ENCODE measurements at regions not wholly inside any gene's neighbourhood (a gene's known extent, or its start where the extent isn't known, plus 50 kb on each side); places are given as distances from the start of the nearest gene placed in this dataset.
"Not testable (repeated sequence)": the region's sequence is repeated elsewhere in the genome, so short reads cannot be mapped to it uniquely, and the experiment has no call there.

DNA sequence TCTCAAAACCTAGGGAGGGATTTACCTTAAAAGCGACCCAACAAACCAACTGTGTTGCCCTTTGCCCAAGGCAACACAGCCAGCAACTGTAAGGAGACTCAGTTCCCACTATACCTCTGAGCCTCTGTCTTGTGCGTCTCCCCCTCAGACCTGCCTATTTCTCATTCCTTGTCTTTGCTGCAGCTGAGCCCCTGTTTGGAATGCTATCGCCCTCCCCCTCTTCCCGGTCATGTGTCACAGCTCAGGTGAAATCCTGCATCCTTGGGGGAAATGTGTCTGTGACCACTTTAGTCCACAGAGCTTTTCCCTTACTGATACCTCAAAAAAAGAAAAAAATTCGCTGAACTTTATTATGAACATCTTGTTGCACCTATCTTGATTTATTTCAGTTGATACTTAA lies 52.0 kb upstream of the LRIG1 start:
- H3K9me3 ChIP-seq = no peaks in the 10 kb centered on the region
- no peaks in the 10 kb centered on the region for H3K27me3 ChIP-seq
- no peak overlapping the region for H3K4me3 ChIP-seq
- no peak overlapping the region for H3K27ac ChIP-seq
- intact Hi-C loops (cut with DNase I) = no loop called here
- H3K4me1 ChIP-seq = no peaks in the 10 kb centered on the region
- TF ChIP-seq POLR2AphosphoS5 (IDR thresholded peaks at IDR 0.05; ENCODE audit: insufficient read depth in 1 of 2, low read depth in 1 of 2) (no peak), POLR2A (IDR thresholded peaks at IDR 0.05) (no peak)
- TF ChIP-seq, protein P1, sequence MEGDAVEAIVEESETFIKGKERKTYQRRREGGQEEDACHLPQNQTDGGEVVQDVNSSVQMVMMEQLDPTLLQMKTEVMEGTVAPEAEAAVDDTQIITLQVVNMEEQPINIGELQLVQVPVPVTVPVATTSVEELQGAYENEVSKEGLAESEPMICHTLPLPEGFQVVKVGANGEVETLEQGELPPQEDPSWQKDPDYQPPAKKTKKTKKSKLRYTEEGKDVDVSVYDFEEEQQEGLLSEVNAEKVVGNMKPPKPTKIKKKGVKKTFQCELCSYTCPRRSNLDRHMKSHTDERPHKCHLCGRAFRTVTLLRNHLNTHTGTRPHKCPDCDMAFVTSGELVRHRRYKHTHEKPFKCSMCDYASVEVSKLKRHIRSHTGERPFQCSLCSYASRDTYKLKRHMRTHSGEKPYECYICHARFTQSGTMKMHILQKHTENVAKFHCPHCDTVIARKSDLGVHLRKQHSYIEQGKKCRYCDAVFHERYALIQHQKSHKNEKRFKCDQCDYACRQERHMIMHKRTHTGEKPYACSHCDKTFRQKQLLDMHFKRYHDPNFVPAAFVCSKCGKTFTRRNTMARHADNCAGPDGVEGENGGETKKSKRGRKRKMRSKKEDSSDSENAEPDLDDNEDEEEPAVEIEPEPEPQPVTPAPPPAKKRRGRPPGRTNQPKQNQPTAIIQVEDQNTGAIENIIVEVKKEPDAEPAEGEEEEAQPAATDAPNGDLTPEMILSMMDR (IDR thresholded peaks at IDR 0.05) = no peak
- DNase-seq (ENCODE audit: extremely low spot score in 2 of 2) = no peak
- no peaks in the 10 kb centered on the region for H3K36me3 ChIP-seq

DNA sequence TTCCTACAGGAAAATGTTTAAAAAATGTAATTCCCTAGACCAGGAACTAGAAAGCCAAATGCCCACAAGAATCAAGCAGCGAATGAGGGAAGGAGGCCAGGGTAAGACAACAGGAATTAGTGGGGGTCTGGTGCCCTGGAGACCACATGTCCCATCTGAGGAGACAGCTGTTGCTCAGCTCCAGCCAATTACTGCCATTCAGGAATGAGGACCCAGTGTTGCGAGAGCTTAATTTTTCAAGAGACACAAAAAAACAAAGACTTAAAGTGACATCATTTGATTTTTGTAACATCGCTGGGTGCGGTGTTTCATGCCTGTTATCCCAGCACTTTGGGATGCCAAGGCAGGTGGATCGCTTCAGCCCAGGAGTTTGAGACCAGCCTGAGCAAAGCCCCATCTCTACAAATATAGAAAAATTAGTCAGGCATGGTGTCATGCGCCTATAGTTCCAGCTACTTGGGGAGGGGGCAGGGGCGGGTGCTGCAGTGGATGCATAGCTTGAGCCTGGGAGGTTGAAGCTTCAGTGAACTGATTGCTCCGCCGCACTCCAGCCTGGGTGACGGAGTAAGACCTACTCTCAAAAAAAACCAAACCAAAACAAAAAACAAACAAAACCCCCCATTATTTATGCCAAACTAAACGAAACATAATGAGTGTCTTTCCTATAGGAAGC lies 52.8 kb upstream of the LRIG1 start:
- no peaks in the 10 kb centered on the region for H3K27me3 ChIP-seq
- H3K27ac ChIP-seq = no peak overlapping the region
- H3K36me3 ChIP-seq = no peaks in the 10 kb centered on the region
- H3K9me3 ChIP-seq = no peaks in the 10 kb centered on the region
- DNase-seq (ENCODE audit: extremely low spot score in 2 of 2) = no peak
- intact Hi-C loops (cut with DNase I) = no loop called here
- no peak overlapping the region for H3K4me3 ChIP-seq
- no peaks in the 10 kb centered on the region for H3K4me1 ChIP-seq
- TF ChIP-seq, protein P1 (IDR thresholded peaks at IDR 0.05) = no peak
- TF ChIP-seq POLR2AphosphoS5 (IDR thresholded peaks at IDR 0.05; ENCODE audit: insufficient read depth in 1 of 2, low read depth in 1 of 2) (no peak), POLR2A (IDR thresholded peaks at IDR 0.05) (no peak)

DNA sequence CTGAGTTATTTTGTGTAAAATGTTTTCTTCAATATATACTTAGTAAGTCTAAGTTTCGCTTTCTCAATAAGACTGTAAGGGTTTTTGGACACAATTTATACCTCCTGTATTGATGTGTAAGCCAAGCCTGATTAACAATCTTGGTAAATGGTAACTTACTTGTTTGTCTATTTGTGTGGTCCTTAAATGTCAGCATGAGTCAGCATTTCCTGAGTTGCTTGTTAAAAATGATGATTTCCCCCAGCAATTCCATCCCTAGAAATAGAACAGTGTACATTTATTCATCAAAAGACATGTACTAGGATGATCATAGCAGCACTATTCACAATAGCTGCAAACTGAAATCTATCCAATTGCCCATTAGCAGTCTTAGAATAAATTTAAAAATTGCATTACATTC lies 53.4 kb upstream of the LRIG1 start:
- no peak for DNase-seq (ENCODE audit: extremely low spot score in 2 of 2)
- Histone ChIP-seq H3K36me3 (no peaks in the 10 kb centered on the region), H3K27me3 (no peaks in the 10 kb centered on the region), H3K9me3 (no peaks in the 10 kb centered on the region), H3K4me3 (no peak overlapping the region), H3K27ac (no peak overlapping the region), H3K4me1 (no peaks in the 10 kb centered on the region)
- TF ChIP-seq POLR2A (IDR thresholded peaks at IDR 0.05) (no peak), POLR2AphosphoS5 (IDR thresholded peaks at IDR 0.05; ENCODE audit: insufficient read depth in 1 of 2, low read depth in 1 of 2) (no peak)
- TF ChIP-seq, protein P1 (IDR thresholded peaks at IDR 0.05) = no peak
- intact Hi-C loops (cut with DNase I) = no loop called here

DNA sequence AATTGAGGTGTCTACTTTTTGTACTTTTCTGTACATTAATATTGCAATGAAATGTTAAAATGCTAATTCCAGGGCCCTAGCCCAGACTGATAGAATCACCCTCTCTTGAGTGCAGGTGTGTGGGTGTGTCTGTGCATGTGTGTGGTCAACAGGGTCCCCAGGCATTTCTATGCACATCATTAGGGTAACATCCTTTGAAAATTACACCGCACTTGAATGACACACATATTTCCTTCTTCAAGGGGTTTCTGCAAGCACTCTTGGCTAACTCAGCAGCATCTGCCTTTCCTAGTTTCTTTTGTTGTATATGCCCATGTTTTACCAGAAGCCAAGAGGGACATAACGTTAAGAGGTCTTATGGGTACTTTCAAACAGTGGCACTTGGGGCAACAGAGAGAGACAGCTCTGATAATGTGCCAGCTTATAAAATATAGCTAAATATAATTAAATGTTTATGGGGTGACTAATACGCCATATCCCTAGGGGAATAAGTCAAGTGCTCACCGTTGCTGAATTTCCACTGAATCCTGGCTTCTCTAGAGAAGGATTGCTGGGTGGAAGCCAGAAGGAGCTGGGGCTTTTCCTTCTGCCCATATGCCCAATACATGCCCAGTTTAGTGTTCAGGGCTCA lies 54.5 kb upstream of the LRIG1 start:
- intact Hi-C loops (cut with DNase I) = no loop called here
- no peak for TF ChIP-seq POLR2A (IDR thresholded peaks at IDR 0.05)
- TF ChIP-seq, protein P1 (IDR thresholded peaks at IDR 0.05) = no peak
- TF ChIP-seq POLR2AphosphoS5 (IDR thresholded peaks at IDR 0.05; ENCODE audit: insufficient read depth in 1 of 2, low read depth in 1 of 2) = no peak
- H3K27me3 ChIP-seq = no peaks in the 10 kb centered on the region
- no peak overlapping the region for H3K27ac ChIP-seq
- no peaks in the 10 kb centered on the region for H3K4me1 ChIP-seq
- no peaks in the 10 kb centered on the region for H3K9me3 ChIP-seq
- no peak overlapping the region for H3K4me3 ChIP-seq
- DNase-seq (ENCODE audit: extremely low spot score in 2 of 2) = no peak
- no peaks in the 10 kb centered on the region for H3K36me3 ChIP-seq

DNA sequence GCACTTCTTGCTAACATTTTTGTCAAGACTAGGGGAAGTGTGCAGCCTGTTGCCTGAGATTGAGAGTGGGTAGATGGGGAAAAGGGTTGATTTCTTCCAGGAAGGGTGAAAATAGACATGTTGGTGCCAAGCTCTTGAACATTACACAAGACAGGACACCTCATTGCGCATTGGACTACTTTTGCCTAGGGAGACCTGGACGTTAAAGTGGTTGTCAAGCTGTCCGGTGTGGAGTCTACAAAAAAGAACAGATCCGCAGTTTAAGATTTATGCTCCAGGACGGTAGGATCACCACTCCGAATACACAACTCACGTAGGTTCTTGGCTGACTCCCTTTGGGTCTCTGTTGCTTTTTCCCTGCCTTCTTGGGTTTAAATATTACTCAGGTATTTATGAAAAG lies 56.3 kb upstream of the LRIG1 start:
- intact Hi-C loops (cut with DNase I) = no loop called here
- DNase-seq (ENCODE audit: extremely low spot score in 2 of 2) = no peak
- Histone ChIP-seq H3K36me3 (no peaks in the 10 kb centered on the region), H3K27me3 (no peaks in the 10 kb centered on the region), H3K9me3 (no peaks in the 10 kb centered on the region), H3K4me3 (no peak overlapping the region), H3K4me1 (no peaks in the 10 kb centered on the region), H3K27ac (no peak overlapping the region)
- TF ChIP-seq POLR2A (IDR thresholded peaks at IDR 0.05) (no peak), POLR2AphosphoS5 (IDR thresholded peaks at IDR 0.05; ENCODE audit: insufficient read depth in 1 of 2, low read depth in 1 of 2) (no peak)
- TF ChIP-seq, protein P1 (IDR thresholded peaks at IDR 0.05) = no peak

DNA sequence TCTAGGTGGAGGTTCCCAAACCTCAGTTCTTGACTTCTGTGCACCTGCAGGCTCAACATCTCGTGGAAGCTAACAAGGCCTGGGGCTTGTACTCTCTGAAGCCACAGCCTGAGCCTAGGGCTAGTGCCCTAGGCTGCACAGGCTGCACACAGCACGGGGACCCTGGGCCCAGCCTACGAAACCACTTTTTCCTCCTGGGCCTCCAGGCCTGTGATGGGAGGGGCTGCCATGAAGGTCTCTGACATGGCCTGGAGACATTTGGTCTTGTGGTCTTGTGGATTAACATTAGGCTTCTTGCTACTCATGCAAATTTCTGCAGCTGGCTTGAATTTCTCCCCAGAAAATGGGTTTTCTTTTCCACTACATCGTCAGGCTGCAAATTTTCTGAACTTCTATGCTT lies 59.1 kb upstream of the LRIG1 start:
- intact Hi-C loops (cut with DNase I); DNase-seq (ENCODE audit: extremely low spot score in 2 of 2); H3K27me3 ChIP-seq; H3K4me1 ChIP-seq; H3K36me3 ChIP-seq; H3K4me3 ChIP-seq; H3K9me3 ChIP-seq; H3K27ac ChIP-seq: not testable (repeated sequence)
